ENCODE measurements at regions not wholly inside any gene's neighbourhood (a gene's known extent, or its start where the extent isn't known, plus 50 kb on each side); places are given as distances from the start of the nearest gene placed in this dataset.
"Not testable (repeated sequence)": the region's sequence is repeated elsewhere in the genome, so short reads cannot be mapped to it uniquely, and the experiment has no call there.

DNA sequence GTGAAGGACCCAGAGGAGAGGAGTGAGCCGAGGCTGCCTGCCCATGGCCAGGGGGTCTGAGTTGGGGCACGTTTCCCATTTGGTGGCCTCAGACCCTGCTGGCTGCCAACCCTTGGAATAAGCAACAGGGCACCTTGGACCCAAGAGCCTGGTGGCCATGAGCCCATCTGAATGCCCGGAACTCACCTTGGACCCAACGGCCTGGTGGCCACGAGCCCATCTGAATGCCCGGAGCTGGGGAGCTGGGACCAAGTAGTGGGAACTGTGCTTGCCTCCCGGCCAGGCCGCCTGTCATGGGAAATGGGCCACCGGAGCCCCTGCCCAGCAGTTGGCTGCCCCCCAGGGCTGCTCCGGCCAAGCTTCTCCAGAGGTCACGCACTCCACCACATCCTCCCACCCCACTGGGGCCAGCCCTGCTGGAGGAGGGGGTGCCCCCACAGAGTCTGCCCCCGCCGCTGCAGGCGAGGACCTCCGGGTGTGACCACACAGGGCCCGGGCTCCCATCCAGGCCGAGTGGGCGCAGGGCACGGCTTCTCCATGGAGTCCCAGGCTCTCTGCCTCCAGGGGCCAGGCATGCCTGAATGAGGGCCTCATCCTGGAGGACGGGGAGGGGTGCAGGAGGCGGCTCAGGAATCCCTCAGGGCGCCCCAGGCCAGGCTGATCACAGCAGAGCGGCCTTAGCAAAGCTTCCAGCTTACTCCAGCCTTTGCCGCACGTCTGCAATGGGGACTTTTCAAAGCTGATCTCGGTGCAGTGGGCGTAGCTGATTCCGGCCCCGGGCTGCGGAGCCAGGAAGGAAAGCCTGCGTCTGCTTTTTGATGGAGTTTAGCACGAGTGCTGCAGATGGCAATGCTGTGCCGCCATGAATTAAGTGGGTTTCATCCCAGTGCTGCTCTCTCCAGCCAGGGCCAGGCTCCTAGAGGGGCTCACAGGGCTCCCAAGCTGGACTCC is 146.3 kb downstream of the LAT start:
- not testable (repeated sequence) for DNase-seq (ENCODE audit: low read depth)
- in situ Hi-C loops (cut with HindIII; ENCODE audit: low pct_unique_long_range_greater_than_20kb, low sequenced_read_pairs) = loop anchor here (25.0 kb wide), 1 partner anchor 169 kb away; the partner anchor contains the start of genes NFATC2IP and SPNS1

DNA sequence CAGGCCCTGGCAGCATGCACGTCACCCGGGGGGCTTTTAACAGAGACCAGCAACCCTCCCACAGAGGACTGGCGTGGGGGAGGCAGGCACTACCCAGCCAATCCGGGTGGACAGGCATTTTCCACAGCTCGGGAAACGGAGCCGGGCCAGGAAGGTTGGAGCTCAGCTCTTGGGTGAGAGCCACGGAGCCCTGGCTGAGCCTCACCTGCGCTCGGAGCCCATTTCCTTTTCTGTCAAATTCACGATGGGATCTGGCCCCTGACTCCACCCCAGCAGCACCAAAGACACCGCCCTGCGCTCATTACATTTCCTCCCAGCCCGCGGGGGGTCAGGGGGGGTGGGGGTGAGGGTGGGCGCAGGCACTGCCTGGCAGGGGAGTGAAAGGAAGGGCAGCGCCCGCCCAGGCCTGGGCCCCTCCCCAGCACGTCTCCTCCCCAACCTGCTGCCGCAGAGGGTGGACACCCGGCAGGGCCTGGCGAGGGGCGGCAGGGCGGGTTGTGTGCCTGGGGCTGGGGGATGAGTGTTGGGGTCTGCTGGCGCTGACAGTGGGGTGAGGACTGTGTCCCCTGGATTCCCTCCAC is 145.4 kb downstream of the LAT start:
- in situ Hi-C loops (cut with HindIII; ENCODE audit: low pct_unique_long_range_greater_than_20kb, low sequenced_read_pairs) = loop anchor here (25.0 kb wide), 1 partner anchor 168 kb away; the partner anchor contains the start of genes NFATC2IP and SPNS1

DNA sequence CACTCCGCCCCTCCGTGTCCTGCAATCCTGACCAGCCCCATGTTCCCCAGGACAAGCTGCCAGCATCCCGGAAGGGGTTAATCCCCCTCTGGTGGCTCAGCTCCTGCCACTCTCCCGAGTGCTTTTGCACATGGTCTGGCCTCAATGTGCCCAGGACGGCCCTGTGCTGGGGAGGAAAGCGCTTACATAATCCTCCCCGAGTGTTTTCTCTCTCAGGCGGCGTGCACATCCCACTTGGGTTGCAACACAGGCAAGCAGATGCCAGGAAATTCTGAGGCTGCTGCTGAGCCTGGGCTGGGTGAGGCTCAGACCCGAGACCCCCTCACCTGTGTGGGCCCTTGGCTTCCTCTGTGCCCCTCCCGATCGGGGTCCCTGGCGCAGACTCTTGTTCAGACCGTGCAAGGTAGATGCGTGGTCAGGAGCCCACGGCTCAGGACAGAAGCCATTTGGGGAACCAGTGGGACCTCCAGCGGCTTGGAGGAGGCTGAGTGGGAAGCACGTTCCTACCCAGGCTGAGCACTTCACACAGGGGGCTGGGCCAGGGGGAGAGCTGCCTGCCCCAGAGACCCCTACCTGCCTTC is 144.7 kb downstream of the LAT start:
- DNase-seq (ENCODE audit: low read depth) = not testable (repeated sequence)
- in situ Hi-C loops (cut with HindIII; ENCODE audit: low pct_unique_long_range_greater_than_20kb, low sequenced_read_pairs) = loop anchor here (25.0 kb wide), 1 partner anchor 167 kb away; the partner anchor contains the start of genes NFATC2IP and SPNS1

More for the DNA sequence above, 145.4 kb downstream of the LAT start:
- DNase-seq (ENCODE audit: low read depth) = not testable (repeated sequence)

DNA sequence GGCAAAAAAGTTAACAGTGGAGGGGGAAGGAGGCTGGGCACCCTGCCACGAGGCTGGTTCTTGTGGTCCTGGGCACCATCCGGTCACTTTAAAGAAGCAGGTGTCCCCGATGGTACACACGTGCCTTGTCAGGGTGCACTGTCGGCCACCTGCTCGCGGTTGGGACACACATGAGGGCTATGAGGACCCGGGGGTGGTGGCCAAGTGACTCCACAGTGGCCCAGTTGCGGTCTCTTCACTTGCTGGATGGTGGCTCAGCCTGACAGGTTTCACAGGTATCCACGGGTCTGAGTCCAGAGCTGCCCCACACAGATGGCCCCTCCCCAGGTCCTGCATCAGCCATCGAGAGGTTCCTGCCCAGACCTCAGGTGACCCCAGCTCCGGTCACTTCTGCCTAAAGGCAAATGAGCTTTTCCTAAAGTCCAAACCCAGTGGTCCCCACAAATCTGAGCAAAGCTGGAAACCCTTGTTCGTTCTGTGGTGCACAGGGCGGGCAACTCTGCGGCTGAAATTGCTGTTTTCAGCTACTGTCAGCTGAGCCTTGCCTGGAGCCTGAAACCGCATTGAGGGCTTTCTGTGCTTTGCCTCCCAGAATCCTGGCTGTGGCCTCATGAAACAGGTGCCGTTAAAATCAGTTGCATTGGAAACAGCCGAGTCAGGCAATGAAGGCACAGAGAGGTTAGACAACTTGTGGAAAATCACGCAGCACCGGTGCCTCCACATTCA is 144.0 kb downstream of the LAT start:
- DNase-seq (ENCODE audit: low read depth) = not testable (repeated sequence)
- in situ Hi-C loops (cut with HindIII; ENCODE audit: low pct_unique_long_range_greater_than_20kb, low sequenced_read_pairs) = loop anchor here (25.0 kb wide), 1 partner anchor 167 kb away; the partner anchor contains the start of genes NFATC2IP and SPNS1

DNA sequence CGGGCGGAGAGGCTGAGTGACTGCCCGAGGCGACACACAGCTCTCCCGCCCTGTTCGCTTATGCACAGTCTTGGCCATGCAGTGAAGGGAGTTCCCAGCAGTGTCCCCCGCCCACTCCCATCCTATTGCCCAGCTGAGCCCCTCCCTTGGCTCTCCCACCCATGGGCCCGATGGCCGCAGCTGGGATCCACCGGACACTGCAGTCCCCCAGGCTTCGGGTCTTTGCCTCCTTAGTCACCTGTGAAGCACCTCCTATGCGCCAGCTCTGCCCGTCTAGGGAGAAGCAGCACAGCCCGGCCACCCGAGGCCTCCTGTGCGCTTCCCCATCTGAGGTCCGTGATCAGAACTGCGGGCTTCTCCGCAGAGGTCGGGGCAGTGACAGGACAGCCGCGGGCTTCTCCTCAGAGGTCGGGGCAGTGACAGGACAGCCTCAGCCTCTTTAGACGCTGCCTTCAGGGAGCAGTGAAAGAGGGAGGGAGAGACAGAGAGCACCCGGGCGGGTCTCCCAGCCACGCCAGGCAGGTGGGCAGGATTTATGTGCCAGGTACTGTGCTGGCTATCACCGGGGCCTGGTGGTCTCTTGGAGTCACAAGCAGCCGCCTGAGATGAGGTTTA is 143.1 kb downstream of the LAT start:
- in situ Hi-C loops (cut with HindIII; ENCODE audit: low pct_unique_long_range_greater_than_20kb, low sequenced_read_pairs) = loop anchor here (25.0 kb wide), 1 partner anchor 166 kb away; the partner anchor contains the start of genes NFATC2IP and SPNS1
- DNase-seq (ENCODE audit: low read depth) = not testable (repeated sequence)

DNA sequence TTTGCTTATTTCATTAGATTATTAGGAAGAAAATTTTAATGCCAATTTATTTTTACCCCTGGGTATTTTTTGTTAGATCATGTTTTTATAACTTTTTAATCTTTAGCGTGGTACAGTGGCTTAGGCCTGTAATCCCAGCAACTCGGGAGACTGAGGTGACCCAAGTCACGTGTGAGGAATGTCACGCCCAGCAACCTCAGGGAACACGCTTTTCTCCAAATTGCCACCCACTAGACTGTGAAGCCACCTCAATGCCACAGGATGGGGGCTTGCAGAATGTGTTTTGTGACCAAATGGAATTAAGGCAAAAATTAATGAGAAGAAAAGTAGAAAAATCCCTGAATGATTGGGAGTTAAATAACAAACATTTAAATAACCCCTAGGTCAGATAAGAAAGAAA is 141.8 kb downstream of the LAT start:
- in situ Hi-C loops (cut with HindIII; ENCODE audit: low pct_unique_long_range_greater_than_20kb, low sequenced_read_pairs) = loop anchor here (25.0 kb wide), 1 partner anchor 164 kb away; the partner anchor contains the start of genes NFATC2IP and SPNS1
- DNase-seq (ENCODE audit: low read depth) = no peak

DNA sequence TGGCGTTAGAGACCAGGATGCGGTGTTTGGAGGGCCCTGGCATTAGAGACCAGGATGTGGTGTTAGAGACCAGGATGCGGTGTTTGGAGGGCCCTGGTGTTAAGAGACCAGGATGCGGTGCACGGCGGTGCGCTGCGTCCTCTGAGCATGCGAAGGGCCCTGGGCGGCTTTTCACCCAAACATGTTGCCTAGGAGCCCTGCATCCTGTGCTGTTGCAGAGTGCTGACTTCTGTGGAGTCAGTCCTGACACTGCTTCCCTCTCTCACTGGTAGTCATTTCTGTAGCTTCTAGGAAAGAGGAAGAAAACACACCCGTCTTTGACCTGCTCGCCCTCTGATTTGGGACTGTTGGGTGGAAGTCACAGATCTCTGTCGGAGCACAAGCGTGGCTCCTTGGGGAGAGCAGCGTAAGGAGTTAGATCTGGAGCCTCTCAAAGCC is 141.2 kb downstream of the LAT start:
- DNase-seq (ENCODE audit: low read depth) = no peak
- in situ Hi-C loops (cut with HindIII; ENCODE audit: low pct_unique_long_range_greater_than_20kb, low sequenced_read_pairs) = loop anchor here (25.0 kb wide), 1 partner anchor 164 kb away; the partner anchor contains the start of genes NFATC2IP and SPNS1

DNA sequence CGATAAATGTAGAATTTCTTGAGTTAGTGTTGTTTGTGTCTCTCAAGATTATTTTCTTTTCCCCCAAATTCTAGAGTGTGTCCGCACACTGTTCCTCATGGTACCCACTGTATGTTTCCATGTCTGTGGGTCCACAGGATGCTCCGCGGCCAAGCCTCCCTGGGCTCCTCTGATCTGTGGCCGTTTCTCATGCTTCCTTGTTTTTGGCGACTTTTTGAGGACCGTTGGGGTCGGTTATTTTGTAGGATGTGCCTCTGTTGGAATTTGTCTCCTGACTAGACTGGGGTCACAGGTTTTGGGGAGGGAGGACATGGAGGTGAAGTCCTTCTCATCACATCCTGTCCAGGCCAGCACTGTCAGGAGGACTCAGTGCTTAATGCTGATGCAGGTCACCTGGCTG is 140.0 kb downstream of the LAT start:
- no peak for DNase-seq (ENCODE audit: low read depth)
- in situ Hi-C loops (cut with HindIII; ENCODE audit: low pct_unique_long_range_greater_than_20kb, low sequenced_read_pairs) = loop anchor here (25.0 kb wide), 1 partner anchor 163 kb away; the partner anchor contains the start of genes NFATC2IP and SPNS1

DNA sequence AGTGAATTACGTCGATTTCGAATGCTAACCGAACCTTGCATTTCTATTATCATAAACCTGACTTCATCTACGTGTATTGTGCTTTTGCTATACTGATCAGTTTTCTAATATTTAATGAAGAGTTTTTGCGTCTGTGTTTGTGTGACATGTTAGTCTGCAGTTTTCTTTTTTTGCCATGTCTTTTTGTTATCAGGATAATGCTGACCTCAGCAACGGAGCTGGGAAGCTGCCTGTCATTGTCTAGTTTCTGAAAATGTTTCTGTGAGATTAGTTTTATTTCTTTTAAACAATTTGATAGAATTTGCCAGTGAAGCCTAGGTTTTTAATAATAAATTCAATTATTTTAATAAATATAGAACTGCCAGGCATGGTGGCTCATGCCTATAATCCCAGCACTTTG is 139.3 kb downstream of the LAT start:
- in situ Hi-C loops (cut with HindIII; ENCODE audit: low pct_unique_long_range_greater_than_20kb, low sequenced_read_pairs) = not testable (repeated sequence)

DNA sequence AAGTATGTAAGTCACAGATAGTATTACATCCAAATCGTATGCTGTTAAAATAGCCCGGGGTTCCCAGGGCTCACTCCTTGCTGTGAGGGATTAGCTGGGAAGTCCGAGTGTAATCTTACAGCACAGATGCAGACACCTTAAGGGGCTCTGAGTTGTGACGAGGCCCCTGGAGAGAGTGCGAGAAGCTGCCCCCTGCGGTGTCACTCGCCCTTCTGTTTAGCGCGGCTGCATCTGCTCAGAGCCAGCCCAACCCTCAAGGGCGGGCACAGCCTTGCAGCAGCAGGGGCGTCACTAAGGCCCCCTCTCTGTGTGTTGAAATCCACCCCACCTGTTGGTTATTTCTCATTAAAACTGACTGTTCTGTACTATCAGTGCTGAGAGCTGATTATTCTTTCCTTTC is 135.8 kb downstream of the LAT start:
- in situ Hi-C loops (cut with HindIII; ENCODE audit: low pct_unique_long_range_greater_than_20kb, low sequenced_read_pairs); DNase-seq (ENCODE audit: low read depth): not testable (repeated sequence)

More for the DNA sequence above, 139.3 kb downstream of the LAT start:
- not testable (repeated sequence) for DNase-seq (ENCODE audit: low read depth)

DNA sequence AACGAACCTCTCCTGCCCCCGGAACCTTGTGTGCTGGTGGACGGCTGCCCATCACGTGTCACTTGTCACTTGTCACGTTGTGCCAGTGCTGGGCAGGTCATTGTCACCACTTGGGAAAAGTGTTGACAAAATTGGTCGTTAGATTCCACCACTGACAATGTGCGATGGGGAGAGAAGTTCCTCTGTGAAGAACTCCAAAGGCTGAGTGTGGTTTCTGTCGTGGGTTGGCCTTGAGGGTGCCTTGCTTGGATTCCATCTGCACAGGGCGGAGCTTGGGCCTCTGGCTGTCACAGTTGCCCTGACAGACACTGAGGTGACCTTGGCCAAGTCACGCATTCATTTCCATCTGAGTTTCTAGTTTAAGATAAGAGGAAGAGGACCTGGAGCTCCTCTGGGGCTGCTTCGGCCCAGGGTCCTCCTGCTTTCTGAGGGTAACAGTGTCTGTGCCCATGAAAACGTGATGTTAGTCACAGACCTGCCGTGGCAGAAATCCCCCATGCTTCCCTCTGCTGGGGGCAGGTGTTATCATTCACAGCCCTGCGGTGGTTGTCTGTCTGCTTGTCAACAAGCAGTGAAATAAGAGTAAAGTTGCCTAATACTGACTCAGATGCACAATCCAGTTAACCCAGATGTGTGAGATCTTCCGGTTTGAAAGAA is 133.6 kb downstream of the LAT start:
- DNase-seq (ENCODE audit: low read depth); in situ Hi-C loops (cut with HindIII; ENCODE audit: low pct_unique_long_range_greater_than_20kb, low sequenced_read_pairs): not testable (repeated sequence)

DNA sequence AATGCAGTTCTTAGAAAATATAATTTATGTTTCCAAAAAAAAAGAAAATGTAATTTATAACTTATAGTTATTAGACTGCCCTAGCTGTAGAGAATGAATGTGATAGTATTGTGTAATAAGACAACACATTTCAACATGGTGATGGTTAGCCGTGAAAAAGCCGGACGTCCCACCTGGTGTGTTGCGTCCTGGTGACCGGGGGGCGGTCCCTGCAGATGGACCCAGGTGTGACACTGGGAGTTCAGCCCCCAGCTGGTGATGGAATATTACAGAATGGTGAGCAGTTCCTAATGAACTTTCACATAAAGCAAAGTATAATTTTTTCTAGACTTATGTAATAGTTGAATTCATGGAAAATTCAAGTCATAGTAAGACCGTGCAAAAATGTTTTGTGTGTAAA is 132.8 kb downstream of the LAT start:
- no peak for DNase-seq (ENCODE audit: low read depth)
- in situ Hi-C loops (cut with HindIII; ENCODE audit: low pct_unique_long_range_greater_than_20kb, low sequenced_read_pairs) = no loop called here

DNA sequence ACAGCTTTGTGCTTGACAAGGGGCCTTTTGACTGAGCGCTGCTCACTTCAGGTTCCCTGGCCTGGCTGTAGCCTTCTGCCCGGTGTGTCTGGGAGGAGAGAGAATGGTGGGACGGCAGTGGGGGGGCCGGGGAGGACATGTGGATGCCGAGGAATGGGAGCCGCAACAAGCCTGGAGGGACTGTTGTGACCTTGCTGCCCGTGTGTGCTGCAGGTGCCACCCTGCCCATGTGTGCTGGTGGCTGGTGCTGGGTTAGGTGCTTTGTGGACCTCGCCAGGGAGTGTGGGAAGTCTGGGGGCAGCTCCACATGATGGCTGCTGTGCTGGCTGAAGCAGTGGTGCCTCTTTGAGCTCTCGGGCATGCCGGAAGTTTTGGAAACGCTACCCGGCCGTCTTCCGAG is 132.1 kb downstream of the LAT start:
- in situ Hi-C loops (cut with HindIII; ENCODE audit: low pct_unique_long_range_greater_than_20kb, low sequenced_read_pairs) = no loop called here
- DNase-seq (ENCODE audit: low read depth) = no peak

DNA sequence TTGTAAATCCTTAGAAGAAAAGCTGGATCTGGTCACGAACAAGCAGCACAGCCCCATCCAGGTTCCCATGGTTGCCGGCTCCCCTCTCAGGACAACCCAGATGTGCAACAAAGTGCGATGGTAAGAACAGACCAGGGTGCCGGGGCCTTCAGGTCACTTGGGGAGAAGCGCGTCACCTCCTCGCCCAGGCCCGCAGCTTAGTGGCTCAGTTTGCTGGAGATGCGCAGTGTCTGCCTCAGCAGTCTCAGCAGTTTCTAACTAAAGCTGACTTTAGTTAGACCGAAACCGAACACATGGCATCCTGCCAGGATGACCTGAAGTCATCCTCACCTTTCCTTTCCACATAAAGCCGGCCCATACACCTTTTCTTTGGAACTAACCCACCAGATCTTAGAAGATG is 131.4 kb downstream of the LAT start:
- in situ Hi-C loops (cut with HindIII; ENCODE audit: low pct_unique_long_range_greater_than_20kb, low sequenced_read_pairs); DNase-seq (ENCODE audit: low read depth): not testable (repeated sequence)

DNA sequence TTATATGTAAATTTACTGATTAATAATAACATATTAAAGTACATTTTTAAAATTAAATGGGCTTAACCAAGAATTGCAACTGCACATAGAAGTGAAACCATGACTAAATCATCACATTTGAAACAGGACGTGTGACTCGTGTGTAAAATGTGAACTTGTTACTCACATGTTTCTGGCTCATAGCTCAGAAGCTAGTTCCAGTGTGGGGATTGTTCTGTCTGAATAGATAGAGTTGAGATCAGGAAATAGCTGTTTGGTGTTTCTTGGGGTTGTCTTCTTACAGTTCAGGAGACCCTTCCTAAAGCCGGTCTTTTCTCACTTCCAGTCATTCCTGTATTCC is 130.9 kb downstream of the LAT start:
- DNase-seq (ENCODE audit: low read depth); in situ Hi-C loops (cut with HindIII; ENCODE audit: low pct_unique_long_range_greater_than_20kb, low sequenced_read_pairs): not testable (repeated sequence)

DNA sequence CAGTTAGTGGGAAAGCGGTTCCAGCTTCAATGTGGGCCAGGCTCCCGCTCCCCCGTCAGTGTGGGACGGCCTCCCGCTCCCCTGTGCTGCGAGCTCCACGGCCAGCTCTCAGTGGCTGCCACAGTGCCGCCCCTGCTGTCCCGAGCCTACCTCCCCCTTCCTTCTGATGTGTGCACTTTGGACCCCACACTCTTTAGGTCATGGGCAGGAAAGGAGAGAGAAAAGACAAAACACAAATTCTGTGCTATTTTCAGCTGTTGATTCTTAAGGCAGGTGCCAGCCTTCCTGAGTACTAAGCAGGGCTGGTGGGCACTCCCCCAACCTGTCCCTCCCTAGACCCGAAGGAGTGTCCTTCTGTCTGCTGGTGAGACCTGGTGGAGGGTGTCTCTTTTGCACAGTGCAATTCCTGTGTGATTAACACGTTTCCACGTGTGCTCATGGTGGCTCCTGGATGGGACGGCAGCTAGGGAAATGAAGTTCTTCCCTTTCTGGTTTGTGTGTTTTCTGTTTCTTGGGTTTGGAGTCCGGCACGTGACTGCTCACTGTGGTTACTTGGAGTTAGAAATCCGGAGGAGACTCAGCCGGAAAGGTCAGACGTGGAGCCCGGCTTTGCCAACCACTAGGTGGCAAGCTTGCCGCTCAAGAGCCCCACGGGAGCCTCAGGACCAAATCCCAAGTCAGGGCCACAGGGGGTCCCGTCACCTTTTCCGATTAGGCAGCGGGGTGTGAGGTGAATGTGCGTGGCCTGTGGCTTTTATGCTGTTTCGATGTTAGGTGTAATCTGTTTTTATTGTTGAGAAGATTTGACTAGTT is 130.3 kb downstream of the LAT start:
- in situ Hi-C loops (cut with HindIII; ENCODE audit: low pct_unique_long_range_greater_than_20kb, low sequenced_read_pairs) = not testable (repeated sequence)
- peak; percentile 64 for DNase-seq (ENCODE audit: low read depth)

Data from Caki2 (cell line).